ENCODE measurements at regions not wholly inside any gene's neighbourhood (a gene's known extent, or its start where the extent isn't known, plus 50 kb on each side); places are given as distances from the start of the nearest gene placed in this dataset.

DNA sequence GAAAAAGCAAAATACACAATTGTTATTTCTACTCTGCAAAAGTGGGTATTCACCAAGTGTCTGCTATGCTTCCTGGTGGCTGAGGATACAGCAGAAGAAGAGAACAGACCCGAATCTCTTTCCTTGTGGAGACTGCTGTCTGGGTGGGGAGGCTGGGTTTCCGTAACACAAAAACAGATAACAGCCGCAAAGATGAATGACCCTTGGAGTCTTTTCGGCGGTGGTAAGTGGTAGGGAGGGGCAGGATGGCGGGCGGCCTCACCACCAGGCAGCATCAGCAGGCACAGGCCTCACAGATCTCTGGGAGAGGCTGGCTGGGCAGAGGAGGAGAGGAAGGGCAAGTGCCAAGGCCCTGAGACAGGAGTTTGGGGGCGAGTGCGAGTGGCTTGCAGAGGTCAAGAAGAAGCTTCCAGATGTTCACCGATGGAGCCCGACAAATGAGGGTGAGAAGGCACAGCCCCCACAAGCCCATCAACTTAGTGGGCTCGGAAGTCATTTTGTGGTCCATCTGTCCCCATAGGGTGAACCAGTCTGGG lies 164.2 kb downstream of the RHOU start:
- no peak for DNase-seq

DNA sequence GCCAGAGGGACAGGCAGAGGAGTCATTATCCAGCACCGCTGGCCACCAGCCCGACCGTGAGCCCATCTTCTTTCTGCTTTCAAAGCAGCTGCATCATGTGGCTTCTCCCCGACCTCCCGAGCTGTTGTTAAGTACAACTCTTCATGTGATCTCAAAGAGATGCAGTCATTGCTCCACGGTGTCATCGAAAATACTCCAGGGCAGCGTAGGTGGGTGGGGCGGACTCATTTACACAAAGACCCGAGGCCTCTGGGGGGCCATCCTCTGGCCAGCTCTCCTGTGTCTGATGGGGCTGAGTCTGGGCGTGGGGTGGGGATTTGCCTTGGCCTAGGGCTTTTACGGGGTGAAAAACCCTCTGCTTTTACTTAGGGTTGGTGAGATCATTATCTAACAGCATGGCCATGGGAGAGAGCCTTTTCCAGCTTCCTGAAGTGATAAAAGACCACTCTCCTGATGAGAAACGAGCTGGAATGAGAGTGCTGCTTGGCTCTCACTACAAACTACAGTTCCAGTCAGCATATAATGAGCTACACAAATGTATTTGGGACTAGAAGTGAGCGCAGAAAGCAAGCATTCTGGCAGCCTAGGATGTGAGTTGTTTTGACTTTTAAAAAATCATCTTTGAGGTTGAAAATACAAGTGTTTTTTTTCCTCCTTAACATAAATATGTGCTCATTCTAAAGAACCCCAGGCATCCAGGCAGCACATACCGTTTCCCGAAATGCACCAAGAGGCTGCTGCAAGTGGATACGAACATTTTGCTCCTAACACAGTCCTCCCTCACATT lies 165.0 kb downstream of the RHOU start:
- no peak for DNase-seq

DNA sequence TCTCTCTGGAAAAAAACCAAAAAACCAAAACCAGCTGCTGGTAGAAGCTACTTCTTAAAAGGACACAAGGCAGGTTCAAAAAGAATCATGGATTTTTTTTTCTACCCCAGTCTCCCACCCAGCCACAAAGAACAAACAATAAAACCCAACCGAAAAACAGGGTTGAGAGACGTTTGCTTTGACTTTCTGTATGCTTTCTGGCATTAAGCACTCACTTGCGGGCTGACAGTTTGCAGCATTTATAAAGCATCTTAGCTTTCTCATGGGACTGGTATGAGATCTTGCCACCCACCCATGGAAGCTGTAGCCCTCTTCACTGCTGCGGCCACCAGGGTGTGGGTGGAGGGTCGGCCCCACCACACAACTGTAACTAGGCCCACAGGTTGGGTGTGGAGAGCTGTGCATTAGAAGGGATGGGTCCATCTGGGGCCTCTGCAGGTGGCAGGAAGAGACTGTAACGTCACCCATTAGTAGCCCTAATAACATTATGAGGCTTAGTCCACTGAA lies 165.7 kb downstream of the RHOU start:
- no peak for DNase-seq

DNA sequence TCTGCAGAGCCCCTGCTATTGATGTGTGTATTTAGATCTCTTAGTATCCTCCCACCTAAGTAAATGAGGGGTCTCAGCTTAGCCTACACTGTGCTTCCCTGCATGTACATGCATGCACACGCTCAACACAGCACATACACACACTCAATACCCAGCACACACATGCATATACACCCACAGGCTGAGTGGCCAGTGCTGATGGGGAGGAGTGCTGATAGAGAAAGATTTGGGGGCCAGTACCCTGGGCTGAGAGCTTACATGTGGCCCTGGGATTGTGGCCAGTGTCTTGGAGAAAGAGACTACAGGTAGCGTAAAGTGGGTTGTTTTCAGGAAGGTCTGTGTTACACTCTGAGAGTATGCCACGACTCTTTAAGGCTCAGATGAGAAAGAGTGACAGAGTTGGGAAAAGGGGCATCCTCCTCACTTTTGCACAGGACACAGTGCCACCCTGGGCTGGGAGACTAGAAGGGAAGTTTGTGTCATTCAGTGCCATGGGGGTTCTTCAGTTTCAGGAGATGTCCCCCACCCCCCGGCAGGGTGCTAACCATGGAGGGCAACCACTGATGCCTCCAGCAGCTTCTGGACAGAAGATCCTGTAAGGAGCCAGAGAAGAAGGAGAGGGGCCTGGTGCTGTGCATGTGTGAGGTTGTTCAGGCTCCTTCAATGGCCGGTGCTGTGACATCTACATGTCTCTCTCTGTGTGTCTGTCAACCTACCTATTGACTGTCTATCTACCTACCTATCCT lies 166.8 kb downstream of the RHOU start:
- DNase-seq = no peak

DNA sequence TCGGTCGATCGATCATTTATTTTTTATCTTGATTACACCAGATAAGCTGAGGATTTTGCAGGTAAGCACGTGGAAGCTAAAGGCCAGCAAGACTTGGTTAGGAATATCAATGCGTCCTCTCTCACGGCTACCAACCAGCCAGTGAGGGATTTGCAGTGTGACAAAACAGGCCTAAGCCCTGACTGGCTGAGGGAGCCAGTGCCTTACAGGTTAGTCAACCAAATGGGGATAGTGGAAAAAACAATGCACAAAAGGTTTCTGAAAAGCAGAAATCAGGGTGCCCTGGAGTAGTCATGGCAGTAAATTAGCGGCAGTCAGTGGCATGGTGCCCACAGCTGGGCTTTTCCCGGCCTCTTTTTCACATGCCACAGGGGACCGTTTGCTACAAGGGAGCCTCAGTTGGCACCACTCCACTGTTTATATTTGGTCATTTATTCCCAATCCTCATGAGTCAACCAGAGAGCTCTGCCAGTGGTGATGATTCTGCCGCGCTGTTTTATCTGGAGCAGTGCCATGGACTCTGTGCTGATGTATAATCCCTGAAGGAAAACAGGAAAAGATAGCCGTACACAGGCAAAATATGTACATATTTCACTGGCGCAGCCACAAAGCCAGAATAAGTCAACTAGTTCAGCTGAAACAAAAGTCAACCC lies 167.6 kb downstream of the RHOU start:
- DNase-seq = no peak

DNA sequence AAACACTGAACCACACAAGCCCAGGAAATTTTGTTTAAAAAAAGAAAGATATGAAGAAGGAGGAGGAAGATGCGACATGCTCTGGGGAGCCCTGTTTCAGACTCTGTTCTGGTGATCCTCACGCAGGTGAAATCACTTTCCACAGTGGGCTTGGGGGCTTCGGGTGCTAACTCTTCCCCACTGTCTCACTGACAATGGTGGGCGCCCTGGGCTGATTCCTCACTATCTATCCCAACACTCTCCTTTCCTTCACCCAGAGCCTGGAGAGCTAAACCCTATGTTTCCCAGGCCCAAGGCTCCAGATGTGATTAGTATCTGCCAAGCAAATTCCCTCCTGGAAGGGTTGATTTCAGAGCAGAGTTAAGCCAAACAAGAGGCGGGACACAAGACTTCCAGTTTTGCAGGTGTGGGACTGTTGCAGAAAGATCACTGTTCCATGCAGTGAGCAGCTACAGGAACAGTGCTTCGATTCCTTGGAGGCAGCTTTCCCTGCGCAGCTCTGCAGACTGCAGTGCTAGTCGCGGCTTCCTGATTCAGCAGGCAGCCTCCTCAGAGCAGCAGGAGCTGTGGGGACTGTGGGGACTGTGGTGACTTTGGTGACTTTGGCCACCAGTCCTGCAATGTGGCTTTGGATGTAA lies 168.3 kb downstream of the RHOU start:
- DNase-seq = no peak

DNA sequence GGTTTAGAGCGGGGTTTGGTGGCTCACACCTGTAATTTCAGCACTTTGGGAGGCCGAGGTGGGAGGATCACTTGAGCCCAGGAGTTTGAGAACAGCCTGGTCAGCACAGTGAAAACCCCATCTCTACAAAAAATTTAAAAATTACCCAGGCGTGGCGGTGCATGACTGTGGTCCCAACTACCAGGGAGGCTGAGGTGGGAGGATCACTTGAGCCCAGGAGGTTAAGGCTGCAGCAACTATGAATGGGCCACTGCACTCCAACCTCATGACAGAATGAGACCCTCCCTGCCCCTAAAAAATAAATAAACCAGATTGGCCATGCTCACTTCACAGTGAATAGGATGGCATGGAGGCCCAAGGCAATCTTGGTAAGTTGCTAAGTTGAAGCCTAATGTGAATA lies 168.9 kb downstream of the RHOU start:
- no peak for DNase-seq

DNA sequence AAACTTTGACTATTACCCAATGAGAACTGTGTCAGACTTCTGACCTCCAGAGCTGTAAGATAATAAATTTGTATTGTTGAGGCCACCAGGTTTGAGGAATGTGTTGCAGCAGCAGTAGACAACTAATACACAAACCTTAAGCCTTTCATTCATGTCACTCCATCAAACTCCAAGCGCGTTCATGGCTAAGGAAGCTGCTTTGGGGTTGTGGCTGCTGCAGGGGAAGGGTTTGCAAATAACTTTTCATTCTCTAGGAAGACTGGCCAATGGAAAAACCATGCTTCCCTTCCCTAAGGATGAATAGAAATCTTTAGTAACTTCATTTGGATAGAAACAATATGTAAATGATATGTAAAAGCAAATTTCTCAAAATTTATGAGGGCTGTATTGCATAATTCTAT lies 170.4 kb downstream of the RHOU start:
- DNase-seq = no peak

DNA sequence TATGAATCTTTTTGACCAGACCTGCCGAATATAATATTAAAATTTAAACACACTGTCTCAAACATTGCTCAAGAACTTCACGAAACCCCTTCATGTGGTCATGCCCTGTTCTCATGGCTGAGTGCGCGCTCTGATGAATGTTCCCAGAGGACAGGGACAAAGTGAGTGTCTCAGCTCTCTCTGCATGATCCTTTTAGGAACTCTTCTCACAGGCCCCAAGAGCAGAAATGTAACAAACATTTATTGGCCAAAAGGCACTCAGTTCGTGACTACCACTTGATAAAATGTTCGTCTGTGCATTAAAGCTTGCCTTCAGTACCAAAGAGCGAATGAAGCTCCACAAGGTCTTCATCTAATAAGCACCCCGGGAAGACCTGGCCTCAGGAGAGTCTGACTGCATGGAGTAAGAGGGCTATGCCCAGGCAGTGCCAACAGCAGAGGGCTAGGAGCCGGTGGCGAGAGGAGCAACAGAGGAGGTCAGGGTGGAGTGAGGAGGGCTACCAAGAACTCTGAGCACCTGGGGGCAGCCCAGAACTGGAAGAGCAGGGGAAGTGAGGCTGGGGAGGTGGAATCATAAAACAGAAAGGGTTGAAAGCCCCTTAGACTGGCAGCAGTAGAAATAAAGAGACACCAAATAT lies 171.1 kb downstream of the RHOU start:
- DNase-seq = no peak

DNA sequence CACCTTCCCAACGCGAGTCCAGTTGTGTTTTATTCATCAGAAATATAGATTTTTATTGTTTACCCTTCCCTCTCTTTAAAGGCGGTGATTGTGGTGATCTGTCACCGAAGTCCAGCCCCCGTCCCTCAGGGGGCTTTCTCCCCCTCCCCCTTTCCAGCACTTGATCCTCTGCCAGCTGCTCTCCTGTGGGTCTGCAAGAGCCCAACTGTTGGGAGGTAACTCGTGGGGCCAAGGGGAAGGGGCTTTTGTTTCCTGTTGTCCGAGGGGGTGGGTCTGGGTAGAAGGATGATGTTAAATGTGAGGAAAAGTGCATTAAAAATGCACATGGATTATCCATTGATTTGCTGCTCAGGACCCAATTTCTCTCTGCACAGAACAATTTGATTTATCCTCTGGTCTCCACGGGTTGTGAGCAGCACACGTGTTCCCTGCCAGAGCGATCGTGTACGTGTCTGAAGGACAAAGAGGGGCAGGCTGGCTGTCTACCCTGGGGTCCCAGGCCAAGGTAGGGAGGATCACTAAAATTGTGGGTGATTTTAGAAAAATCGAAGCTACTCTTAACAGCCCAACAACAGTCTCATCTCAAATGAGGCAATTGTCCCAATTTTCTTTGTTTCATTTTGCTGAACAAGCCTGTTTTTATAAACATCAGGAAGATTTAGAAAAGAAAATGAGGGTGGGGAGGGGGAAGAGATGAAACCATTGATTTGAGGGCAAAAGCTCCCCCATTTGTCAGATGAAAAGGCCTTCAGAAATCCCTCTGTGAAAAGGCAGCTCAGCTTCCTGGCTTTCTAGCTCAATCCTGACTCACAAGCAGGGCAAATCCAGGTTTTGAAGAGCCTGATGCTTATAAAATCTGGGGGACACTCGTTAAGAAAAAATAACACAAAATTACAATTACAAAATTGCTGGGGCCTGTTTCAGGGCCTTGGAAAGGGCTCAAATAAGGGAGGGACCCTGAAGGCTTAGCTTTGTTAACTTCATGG lies 176.2 kb downstream of the RHOU start:
- no peak for DNase-seq

DNA sequence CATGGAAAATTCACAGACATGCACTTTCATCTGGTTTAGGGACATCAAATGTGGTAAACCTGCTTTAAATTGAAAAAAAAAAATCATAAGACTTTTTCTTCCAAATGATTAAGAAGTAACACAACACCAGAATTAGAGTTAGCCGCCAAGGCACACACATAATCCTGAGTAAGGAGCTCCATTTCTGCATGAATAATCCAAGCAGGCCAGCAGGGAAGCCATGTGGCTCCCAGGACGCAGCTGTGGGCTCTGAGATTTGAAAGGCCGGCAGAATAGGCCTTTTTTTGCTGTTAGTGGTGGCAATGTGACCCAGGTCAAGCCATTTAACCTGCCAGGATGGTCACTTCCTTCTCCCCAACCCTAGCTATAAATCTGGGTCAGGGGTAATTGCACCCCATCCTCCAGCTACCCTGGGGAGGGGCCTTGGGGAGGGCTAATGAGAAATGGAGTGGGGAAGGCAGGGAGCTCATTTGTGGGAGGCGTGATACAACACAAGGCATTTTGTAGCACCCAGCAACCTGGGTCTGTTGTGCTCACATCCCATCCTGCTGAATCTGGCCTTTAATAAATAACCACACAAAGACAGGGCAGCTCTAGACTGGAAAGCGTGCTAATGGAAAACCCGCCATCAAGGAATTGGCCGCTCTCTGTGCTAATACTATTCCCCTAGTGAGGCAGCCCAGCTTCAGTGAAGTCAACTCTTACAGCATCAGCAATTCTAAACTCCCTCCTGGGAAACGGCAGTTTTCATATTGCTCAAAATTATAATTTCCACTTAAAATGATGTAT lies 178.5 kb downstream of the RHOU start:
- no peak for DNase-seq

DNA sequence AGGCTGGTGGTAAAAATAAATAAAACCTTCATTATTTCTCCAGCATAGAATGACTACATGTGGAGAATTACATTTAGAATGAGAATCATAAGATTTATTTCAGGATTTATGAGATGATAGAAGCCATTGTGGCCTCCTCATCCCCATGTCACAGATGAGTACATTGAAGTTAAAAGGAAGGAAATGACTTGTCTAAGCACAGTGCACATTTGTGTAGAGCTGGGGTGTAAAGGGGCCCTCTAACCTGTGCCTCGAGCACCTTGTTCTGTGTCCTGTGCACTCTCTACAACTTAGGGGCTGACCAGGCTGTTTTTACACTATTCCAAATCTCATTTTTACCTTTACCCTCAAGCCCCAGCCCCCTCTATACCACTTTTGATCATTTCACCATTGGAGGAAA lies 179.4 kb downstream of the RHOU start:
- DNase-seq = no peak

DNA sequence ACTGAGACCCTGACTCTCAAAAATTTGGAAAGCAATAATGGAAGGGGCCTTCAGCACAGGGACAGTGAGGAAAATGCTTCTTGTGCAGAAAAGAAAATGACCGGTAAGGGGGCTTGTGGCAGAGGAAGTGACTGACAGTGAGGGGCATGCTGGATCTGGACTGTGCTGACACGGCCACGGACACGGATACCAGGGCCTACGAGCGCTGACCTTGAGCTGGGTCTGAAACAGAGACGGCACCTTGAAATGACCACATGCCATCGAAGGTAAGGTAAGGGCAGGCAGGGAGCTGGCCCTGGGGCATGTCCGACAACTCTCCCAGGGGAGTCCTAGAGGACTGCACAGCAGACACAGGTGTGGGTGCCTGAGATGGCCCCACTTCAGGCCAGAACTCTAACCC lies 182.1 kb downstream of the RHOU start:
- no peak for DNase-seq

DNA sequence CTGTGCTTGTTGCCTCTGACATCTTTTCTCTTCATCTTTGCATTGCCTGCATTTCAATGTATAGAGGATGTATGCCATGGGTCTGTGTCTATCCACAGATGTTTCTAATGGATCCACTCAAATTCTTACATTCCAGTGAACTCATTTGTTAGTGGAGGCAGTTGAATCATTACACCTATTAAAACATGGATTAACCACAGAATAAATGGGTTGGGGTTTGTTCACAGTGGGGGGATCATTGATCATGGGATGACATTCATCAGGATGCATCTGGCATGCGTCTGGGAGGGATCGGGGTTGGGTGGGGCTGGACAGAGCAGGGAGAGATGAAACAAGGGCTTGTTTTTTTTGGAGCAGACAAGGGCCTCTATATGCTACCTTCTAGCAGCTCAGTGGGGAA lies 182.5 kb downstream of the RHOU start:
- DNase-seq = no peak

DNA sequence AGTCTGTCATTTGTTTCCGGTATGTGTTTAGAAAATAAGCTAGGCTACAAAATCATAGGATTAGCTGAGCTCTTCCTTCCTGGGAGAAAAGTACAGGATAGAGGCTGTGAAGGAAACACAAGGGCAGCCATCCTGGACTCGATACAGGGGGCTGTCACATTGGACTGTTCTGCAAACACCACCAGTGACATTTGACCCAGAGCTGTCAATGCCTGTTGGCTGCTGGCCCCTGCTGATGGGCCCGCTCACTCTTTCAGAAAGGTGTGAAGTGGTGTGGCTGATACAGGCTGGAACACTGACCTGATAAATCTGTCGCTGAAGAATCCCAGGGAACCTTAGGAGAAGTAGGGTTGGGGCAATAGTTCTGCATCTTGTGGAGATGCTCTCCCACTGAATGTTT lies 183.1 kb downstream of the RHOU start:
- DNase-seq = no peak

DNA sequence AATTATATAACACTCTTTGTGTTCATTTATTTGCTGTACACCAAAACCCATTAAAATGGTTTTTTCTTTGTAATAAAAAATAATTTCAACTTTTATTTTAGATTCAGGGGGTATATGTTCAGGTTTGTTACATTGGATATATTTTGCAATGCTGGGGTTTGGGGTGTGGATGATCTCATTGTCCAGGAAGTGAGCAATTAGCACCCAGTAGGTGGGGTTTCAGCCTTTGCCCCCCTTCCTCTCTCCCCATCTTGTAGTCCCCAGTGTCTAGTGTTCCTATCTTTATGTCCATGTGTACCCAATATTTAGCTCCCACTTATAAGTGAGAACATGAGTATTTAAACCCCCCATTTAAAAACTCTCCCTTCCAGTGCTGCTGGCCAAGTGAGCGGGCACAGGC lies 184.6 kb downstream of the RHOU start:
- no peak for DNase-seq

DNA sequence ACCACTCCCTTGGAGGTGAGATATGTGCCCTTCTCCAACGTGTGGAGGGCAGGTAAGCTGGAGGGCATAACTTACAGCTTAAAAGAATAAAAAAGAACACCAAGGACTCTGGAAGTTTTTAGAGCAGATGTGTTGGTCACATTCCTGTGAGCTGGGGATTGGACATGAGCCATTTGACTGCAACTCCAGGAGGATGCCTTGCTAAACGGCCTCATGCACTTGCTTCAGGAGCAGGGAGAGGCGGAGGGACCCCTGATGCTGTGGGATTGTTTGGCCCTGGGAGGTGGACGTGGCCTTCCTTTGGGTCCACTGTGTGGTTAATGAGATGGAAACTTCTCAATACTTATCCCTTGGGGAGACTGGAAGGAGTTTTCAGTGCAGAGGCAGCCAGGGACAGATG lies 185.6 kb downstream of the RHOU start:
- no peak for DNase-seq

DNA sequence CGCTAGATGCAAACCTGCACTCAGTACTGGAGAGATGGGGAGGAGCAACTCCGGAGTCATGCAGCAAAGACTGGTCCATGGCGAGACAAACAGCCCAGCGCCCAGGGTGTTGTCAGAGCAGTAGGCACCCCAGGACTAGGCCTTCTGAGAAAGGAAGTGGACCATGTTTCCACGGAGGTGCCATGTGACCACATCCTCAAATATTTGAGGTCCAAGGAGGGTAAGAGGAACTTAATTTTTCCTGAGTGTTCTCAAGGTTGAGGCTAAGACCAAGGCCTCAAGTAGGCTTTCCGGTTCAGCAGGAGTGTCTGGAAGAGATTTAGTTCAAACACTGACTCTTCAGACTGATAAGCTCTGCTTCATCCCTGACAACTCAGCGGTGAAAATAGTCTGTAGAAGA lies 186.2 kb downstream of the RHOU start:
- DNase-seq = no peak

DNA sequence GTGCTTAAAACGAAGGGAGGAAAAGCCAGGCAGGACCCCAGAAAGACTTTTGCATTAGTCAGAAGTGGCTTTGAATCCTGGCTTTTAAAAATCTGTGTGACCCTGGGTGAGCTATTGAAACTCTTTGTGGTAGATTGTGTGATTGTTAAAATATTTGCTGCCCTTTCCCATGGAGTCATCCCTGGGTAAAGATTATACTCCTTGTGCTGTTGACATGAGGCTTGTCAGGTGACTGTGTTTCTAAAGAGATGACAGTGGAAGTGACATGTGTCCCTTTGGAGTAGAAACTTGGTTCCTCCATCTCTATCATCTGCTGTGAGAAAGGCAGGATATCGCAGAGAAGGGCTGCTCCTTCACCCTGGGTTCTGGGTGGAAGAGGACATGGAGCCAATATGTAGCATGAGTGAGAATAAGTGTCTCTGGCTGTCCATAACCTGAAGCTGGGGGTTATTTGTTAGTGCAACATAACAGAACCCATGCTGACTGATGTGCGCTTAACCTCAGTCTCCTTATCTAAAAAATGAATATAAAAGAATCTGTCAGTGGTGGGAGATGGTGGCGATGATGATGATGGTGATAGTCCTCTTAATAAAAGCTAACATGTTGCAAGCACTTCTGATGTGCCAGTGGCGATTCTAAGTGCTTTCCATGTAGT lies 187.6 kb downstream of the RHOU start:
- no peak for DNase-seq
